ENCODE measurements at regions not wholly inside any gene's neighbourhood (a gene's known extent, or its start where the extent isn't known, plus 50 kb on each side); places are given as distances from the start of the nearest gene placed in this dataset.

DNA sequence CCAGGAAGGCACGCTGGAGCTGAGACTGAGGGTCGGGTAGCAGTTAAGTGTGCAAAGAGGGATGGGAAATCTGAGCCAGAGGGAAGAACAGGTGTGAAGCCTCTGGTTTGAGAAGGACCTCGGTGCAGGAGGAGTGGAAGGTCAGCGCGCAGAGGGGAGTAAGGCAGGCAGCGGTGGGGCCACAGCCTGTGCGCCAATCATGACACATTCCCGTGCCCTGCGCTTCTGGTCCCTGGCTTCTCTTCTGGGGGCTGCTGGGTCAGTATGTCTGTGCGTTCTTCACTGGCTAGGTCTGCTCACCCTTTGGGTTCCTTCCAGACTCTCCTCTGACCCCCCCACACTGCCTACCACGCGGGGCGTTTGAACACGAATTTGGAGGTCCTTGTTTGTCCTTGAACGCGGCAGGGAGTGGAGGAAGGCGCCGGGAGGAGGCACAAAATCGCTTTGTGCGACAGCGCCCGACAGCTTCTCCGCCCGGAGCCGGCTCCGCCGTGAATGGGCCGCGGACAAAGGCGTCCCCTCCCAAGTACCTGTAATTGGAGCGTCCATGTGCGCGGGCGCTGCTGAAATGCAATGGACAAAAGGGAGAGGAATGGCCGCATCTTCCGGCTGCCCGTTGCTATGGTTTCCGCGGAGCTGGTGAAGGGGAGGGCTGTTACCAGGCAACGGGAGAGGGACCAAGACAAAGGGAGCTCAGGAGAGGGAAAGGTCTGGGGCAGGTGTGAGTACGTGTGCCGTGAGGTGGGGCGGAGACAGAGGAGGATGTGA, 207.2 kb upstream of the SRRM4 start:
- DNase-seq, result peak; percentile 82 to 84

DNA sequence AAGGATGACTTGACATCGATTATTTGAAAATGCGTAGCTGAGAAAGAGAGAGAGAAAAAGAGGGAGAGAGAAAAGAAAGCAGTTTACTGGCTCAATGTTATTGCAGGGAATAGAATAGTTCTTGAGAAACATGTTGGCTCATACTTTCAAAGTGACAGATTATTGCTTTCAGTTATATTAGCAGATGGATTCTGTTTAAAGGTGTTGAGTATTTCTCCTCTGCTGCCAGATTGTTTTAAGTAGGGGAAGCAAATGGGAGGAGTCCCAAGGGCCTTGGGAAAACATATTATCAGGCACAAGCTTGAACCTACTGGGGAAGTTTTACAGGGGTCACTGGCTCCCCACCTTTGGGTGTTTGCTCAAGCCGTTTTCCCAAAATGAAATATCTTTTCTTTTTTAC, 203.8 kb upstream of the SRRM4 start:
- DNase-seq, result peak in 1 of 2 experiments; percentile 32

DNA sequence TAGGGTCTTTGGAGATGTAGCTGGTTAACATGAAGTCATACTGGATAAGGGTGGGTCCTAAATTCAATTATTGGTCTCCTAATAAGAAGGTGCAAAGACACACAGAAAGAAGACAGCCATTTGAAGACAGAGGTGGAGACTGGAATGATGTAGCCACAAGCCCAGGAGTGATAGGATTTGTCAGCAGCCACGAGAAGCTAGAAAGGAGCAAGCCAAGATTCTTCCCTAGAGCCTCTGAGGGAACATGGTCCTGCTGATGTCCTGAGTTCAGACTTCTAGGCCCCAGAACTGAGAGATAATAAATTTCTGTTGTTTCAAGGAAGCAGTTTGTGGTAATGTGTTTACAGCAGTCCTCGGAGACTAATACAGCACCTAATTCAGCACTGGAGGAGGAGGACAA, 203.3 kb upstream of the SRRM4 start:
- DNase-seq, result no peak

DNA sequence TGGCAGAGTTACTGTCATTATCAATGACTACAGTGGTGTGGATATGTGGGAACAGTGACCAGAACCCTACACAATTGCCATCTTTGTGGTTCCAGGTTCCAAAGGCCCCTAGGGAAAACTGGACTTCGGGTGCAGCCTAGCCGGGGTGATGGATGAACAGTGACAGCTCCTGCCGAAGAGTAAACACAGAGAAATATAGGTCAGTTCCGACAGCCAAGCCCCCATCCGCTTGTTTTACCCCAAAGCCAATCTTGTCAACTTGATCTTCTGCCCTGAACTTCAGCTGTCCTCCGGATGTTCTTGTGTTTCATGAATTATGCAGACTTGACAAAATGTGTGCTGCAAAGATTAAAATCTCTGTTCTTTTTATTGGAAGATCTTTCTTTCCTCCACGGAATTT, 200.4 kb upstream of the SRRM4 start:
- DNase-seq, result no peak

DNA sequence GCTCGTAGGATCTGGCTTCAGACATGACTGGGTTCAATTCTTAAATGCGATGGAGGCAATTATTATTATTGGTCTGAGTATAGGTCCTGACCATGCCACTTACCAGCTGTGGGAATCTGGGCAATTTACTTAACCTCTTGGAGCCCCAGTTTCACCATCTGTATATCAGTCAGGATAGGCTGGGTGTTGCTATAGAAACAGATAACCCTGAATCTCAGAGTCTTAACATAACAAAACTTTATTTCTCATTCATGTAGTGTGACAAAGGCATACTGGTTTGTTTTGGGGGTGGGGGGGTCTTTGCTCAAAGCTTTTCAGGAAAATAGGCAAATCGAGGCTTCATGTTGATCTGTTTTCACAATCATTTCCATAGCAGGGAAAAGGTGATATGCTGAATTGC, 199.6 kb upstream of the SRRM4 start:
- DNase-seq, result no peak

DNA sequence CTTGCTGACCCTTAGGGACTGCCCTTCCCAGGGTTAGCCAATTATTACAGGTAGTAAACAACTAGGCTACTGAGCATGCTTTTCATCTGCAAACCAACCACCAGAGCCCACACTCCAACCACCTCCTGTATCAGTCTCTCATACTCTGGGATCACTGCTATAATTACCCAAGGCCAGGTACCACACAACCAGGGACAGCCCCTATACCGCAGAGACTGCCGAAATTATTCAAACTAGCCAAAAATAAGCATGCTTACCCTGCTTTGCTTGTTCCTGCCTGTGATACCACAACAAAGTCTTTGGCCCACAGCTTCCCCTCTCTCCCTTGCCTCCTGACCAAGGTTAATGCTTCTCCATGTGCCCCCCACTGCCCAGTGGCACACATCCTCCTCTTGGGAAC, 197.6 kb upstream of the SRRM4 start:
- no peak for DNase-seq

DNA sequence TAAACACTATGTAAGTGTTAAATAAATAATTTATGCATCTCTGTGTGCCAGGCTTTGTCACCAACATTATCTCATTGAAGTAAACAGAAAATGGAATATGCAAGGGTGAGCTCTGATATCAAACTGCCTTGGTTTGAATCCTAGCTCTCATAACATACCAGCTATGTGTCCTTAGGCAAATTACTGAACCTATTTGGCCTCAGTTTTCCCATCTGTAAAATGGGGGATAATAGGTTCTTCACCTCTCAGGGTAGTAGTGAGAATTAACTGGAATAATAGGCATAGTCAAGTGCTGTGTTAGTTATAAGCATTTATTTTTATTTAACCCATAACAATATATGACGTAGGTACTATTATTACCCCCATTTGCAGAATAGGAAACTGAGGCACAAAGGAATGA, 190.8 kb upstream of the SRRM4 start:
- DNase-seq, result no peak

DNA sequence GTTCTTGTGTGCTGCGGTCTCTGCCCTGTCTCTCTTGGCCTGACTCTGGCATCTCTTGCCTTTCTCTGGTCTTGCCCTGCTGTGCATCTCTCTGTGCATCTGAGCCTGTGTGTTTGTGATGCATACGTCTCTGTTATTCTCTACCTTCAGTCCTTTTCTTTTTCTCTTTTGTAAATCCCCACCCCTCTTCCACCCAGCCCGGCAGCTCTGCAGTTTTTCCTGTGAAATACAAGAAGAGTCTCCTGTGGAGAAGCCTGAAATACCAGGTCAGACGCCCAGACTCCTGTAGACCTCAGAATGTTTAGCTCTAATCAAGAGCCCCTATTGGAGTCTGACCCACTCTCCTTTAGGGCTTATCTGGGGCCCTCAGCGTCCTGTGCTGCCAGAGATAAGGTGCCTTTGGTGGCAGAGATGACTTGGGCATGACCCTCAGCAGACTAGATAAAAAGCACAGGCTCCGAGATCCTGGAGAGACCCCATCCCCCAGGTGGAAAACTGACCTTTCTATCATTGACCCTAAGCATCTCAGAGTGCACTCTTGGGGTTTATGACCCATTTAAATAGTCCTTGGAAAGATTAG, 167.5 kb upstream of the SRRM4 start:
- no peak for DNase-seq

DNA sequence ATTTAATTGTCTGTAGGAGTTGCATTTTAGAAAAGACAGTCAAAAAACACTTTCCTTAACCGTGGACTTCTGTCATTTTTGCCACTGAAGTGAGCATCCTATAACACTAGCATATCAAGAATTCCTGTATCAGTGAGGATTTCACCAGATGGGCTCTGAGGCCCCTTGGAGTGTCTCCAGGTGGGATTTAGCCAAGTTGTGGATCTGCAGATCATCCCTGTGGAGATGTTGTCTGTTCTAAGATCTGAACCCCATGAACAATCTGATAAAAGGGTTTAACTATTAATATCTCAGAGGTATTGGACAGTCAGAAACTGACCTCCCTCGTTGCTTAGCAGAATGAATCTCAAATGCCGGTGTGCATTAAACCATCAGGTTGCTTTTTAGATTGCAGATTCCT, 165.0 kb upstream of the SRRM4 start:
- DNase-seq, result peak in 1 of 2 experiments; percentile 14

DNA sequence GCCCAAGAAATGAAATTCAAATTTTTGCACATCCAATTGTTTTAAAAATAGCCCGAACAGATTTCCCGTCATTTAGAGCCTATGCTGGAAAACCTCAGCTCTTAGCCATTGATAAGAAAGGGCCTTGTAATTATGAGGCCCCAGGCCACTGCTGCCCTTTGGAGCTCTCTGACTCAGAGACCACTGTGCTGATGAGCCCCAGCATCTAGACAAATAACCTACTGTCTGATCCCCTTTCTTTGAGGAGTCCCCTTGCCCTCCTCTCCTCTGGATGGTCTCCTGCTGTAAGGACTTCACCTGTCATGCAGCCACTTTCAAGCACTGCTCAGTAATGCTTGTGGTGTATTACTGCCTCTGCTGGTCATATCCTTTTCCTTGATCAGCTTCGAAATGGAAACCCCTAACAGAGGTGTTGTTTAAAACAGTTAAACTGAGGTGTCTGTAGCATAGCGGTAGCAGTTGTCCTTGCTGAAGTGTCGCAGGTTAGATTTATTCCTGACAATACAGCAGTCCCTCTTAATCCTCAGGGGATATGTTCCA, 159.9 kb upstream of the SRRM4 start:
- DNase-seq, result no peak

DNA sequence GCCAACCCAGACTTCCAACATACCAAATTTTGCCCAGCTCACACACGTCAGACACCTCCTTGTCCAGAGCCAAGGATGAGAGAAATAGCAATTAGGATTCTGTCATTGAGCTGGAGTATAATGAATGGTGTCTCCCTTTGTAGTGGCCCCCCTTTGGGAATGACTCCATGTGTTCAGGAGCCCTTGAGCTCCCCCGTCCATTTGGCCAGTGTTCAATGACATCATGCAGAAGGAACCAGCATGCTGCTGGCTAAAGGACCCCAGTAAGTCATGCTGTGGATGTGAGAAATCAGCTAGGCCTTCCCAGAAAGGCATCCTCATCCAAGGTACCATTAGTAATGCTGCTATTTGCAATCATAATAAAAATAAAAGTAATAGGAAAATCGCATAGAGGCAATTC, 158.8 kb upstream of the SRRM4 start:
- DNase-seq, result no peak

DNA sequence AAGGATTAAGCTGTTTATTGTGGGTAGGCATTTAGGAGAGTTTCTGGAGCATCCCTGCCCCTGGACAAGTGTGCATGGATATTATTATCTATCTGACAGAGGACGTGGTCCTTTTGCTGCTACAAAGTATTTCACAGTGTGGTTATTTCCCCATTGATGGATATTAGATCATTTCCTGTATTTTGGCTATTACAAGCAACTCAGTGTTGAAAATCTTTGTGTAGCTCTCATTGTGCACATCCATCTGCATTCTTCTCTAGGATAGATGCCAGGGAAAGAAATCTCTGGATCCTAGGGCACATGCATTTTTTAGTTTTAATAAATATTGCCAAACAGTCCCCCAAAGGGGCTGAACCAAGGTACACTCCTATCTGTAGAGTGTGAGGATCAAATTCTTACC, 154.3 kb upstream of the SRRM4 start:
- no peak for DNase-seq

DNA sequence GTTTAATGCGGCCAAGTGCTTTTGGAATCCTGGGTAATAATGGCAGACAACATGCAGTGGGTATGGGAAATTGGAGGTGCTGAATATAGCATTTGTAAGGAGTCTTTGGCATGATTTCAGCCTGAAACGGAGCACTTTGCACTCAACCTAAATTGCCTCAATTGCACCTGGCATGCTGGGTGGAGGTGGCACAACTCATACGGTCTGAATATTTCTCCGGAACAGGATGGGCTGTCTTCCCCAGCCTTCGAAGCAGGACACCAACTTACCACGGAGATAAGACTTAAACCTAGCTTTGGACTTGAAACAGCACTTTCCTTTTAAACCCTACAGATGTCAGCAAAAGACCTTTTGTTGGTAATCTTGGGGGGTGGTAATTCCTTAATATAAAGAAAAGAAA, 153.7 kb upstream of the SRRM4 start:
- no peak for DNase-seq

DNA sequence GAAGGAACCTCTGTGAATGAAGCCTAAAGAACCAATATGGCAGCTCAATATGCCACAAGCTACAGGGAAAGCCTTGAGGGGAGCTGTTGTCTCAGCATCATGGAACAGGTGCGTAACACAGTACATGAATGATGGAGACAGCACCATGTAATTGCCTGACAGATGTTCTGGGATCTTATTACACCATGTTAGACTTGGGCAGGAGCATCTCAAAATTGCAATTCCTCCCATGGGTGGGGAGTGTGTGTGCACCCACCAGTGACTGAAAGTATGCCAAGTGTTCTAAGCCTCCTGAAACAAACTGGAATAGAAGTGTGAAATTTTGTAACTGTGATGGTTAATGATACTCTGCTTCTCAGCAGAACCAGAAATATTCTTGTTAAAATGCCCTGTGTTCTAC, 151.0 kb upstream of the SRRM4 start:
- DNase-seq, result peak; percentile 67 to 91

DNA sequence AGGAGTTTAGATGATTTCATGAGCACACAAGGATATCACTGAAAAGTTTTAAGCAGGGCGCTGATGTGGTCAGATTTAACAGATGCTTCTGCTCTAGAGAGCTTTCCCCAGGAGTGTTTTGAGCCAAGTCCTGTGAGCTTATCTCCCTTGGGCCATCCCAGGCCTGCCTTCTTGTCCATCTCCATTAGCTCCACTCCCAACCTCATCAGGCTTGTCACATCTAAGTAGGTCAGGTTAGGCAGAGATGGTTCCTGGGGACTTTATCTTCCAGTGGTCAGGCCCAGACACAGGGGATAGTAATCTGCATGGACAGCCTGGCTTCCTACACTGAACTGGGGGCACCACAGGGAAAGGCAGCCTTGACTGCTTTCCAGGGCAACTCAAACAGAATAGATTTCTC, 145.4 kb upstream of the SRRM4 start:
- DNase-seq, result no peak

DNA sequence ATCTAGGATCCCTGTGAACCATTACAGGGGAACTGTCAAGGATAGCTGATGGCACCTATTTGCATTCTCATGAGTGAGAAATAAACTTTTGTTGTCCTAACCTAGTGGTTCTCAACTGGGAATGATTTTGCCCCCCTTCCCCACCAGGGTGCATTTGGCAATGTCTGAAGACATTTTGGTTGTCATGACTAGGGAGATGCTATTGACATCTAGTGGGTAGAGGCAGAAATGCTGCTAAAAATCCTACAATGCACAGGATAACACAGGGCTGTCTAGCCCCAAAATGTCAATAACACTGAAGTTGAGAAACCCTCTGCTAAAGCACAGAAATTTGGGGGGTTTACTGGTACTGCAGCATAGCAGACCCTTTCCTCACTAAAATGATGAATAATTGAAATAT, 140.9 kb upstream of the SRRM4 start:
- peak; percentile 5 to 55 for DNase-seq

DNA sequence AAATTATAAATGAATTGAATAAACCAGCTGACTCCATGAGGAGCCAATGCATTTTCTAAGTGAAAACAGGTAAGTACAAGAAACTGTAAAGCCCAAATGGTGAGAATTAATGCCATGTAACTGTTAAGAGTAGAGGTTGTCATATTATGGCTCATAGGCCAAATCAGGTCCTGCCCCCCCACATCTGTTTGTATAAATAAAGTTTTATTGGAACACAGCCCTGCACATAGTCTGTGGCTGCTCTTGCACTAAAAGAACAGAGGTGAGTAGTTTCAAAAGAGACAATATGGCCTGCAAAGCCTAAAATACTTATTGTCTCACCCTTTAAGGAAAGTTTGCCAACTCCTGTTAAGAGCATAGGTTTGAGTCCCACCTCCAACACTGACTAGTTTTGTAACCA, 140.5 kb upstream of the SRRM4 start:
- DNase-seq, result no peak

DNA sequence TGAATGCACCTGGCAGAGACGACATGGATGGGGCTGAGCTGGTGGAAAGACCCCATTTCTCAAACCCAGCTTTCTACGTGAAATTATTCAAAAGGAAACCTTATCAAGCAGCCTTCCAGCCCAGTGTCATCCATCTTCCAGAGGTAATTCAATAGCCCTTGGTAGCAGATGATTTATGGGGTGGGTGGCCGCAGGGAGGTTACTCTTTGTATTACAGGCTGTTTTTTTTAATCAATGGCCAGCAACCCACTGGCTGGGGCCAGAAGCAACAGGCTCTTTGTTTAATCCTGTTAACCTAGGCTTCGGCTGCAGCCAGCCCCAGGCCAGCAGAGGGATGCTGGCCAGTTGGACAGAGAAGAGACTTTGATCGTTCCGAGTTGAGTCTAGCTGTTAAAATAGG, 139.8 kb upstream of the SRRM4 start:
- DNase-seq, result no peak

DNA sequence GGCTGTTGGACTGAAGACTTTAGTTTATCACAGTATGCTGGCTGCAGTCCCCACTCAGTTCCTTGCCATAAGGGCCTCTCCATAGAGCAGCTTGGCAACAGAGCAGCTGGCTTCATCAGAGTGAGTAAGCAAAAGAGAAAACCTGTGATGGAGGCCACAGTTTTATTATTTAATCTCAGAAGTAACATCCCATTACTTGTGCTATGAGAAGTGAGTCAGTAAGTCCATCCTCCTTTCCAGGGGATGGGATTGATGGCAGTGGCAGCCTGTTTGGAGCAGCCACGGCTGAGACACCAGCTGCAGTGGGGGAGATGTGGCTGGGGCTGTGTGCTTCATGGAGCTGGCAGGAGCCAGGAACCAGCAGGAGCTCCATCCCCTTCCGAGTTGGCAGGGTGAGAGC, 138.5 kb upstream of the SRRM4 start:
- DNase-seq, result peak in 1 of 2 experiments; percentile 23

DNA sequence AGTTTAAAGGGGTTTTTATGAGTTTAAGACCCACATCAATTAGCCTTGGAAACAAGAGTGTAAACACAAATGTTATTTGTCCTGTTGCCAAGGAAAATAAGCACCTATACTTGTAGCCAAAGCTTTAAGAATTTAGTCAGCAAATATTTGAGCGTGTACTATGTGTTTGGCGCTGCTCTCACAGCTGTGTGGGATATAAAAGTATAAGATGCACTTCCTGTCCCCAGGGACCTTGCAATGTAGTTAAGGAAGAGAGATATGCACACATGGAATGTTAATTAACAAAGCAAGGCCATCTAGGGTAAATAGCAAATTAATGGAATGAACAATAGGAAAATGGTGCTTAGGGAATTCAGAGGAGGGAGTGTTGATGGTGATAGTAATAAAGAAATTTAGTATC, 134.9 kb upstream of the SRRM4 start:
- no peak for DNase-seq

DNA sequence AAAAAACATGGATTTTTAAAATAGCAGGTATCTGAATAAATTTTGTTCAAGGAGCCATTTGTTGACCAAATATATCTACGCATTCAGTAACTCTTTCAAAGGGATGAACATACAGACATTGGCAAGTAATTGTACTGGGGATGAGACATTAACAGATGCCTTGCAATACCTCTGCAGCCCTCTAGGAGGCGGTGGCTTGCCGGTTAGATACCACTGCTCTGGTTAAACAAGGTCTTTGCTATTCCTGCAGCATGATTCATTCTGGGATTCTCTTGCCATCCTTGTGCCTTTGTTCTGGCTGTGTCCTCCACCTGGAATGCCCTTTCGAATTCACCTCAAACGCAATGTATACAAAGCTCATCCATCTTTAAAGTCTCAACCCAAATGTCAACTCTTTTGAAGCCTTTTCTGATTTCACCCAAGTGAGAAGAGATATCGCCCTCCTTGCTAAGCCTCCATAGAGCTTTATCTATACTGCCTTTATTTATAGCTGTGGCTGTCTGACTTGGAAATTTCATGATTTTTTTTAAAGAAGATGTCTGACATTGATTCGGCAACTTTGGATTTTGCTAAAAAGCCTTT, 131.0 kb upstream of the SRRM4 start:
- no peak for DNase-seq

DNA sequence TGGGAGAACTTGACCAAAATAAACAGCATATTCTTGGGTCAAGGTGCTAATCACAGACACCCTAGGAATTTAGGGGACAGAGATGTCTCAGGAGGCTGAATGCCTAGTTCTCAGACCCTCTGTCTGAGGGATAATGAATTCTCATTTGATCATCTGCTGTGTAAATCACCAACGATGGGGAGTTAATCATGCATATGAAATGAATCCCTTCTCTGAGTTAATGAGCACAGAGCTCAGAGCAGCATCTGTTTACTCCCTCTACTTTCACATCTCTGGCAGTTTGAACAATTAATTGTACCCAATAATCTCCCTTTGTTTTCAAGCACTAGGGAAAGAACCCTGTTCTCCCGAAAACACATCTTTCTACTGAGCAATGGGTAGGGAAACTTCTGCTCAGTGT, 129.4 kb upstream of the SRRM4 start:
- DNase-seq, result peak; percentile 26 to 80

DNA sequence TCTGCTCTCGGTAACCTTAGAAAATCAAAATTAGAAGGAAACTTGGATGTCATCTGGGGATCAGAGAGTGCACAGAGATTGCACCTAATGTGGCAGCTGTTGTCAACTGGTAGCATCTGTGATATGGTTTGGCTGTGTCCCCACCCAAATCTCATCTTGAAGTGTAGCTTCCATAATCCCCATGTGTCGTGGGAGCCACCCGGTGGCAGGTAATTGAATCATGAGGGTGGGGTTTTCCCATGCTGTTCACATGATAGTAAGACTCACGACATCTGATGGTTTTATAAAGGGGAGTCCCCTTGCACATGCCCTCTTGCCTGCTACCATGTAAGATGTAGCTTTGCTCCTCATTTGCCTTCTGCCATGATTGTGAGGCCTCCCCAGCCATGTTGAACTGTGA, 127.7 kb upstream of the SRRM4 start:
- peak; percentile 56 to 77 for DNase-seq

DNA sequence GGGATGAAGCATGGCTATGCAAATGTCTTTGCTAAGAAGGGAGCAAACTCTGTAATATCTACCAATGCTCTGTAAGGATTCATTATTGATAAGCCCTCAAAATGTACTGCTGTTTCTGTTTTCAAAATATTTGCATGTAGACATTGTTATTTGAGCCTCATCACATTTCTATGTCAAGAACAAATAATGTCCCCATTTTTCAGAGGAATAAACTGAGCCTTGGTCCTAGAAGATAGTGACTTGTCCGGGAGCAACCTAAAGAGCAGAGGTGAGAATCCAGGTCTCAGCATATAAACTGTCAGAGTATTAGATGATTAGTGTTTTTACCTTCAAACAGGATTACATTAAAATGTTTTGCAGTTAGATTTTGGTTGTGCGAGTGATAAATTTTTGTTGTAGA, 125.5 kb upstream of the SRRM4 start:
- no peak for DNase-seq
